Chondrocyte (in vitro differentiated cells): ENCODE measurements at regions not wholly inside any gene's neighbourhood (a gene's known extent, or its start where the extent isn't known, plus 50 kb on each side); places are given as distances from the start of the nearest gene placed in this dataset.

Experiments
- DNase-seq: peaks from one replicate; pipeline ENCODE4 v3.0.0; 2021; ENCODE audit warnings: mixed read lengths, low spot score
- H3K27ac Mint-ChIP-seq: one replicate; pipeline ENCODE4 v1.8.0; 2021; ENCODE audit warnings: mild to moderate bottlenecking, moderate library complexity, mixed read lengths; ENCODE audit not compliant: unreplicated experiment
- H3K27me3 Mint-ChIP-seq: 2 replicates; pipeline ENCODE4 v1.8.0; 2021; ENCODE audit warnings: low read depth, mixed read lengths
- H3K36me3 Mint-ChIP-seq: 2 replicates; pipeline ENCODE4 v1.8.0; 2021; ENCODE audit warnings: low read depth, mixed read lengths
- H3K4me1 Mint-ChIP-seq: 2 replicates; pipeline ENCODE4 v1.8.0; 2021; ENCODE audit warnings: low read depth, mild to moderate bottlenecking, mixed read lengths
- H3K4me3 Mint-ChIP-seq: one replicate; pipeline ENCODE4 v1.8.0; 2021; ENCODE audit warnings: mild to moderate bottlenecking, moderate library complexity, mixed read lengths; ENCODE audit not compliant: unreplicated experiment
- H3K9me3 Mint-ChIP-seq: 2 replicates; pipeline ENCODE4 v1.8.0; 2021; ENCODE audit warnings: low read depth, mixed read lengths
- TF ChIP-seq, protein P1 (sequence below): fragments of 200-600 bp; sonication (generic); IDR thresholded peaks from 2 replicates; pipeline ENCODE4 v1.5.0; 2021; ENCODE audit warnings: antibody characterized with exemption, mild to moderate bottlenecking, moderate library complexity

DNA sequence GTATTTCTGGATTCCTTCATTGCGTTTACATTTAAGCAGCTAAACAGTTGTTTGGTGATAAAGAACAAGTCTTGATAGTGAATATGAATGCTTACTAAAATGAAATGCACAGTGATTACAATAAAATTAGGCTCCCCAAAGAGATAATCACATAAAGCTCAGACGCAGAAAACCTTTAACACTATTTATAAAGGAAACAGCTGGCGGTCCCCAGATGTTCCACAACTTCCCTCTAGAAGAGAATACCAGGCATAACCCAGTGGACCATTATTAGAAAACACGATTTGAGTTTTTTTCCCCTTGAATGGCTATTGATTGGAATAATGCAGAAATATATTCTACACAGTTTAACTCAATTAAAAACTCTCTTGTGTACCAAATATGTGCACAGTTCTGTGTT lies 573.2 kb downstream of the DIPK2A start:
- no peaks in the 10 kb centered on the region for H3K27me3 Mint-ChIP-seq
- H3K9me3 Mint-ChIP-seq: peaks cover 7% of the 10 kb centered on the region
- no peaks in the 10 kb centered on the region for H3K4me1 Mint-ChIP-seq
- no peak overlapping the region for H3K27ac Mint-ChIP-seq
- DNase-seq: no peak
- TF ChIP-seq, protein P1, sequence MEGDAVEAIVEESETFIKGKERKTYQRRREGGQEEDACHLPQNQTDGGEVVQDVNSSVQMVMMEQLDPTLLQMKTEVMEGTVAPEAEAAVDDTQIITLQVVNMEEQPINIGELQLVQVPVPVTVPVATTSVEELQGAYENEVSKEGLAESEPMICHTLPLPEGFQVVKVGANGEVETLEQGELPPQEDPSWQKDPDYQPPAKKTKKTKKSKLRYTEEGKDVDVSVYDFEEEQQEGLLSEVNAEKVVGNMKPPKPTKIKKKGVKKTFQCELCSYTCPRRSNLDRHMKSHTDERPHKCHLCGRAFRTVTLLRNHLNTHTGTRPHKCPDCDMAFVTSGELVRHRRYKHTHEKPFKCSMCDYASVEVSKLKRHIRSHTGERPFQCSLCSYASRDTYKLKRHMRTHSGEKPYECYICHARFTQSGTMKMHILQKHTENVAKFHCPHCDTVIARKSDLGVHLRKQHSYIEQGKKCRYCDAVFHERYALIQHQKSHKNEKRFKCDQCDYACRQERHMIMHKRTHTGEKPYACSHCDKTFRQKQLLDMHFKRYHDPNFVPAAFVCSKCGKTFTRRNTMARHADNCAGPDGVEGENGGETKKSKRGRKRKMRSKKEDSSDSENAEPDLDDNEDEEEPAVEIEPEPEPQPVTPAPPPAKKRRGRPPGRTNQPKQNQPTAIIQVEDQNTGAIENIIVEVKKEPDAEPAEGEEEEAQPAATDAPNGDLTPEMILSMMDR: no peak
- H3K4me3 Mint-ChIP-seq: no peak overlapping the region
- H3K36me3 Mint-ChIP-seq: peaks cover 2% of the 10 kb centered on the region

DNA sequence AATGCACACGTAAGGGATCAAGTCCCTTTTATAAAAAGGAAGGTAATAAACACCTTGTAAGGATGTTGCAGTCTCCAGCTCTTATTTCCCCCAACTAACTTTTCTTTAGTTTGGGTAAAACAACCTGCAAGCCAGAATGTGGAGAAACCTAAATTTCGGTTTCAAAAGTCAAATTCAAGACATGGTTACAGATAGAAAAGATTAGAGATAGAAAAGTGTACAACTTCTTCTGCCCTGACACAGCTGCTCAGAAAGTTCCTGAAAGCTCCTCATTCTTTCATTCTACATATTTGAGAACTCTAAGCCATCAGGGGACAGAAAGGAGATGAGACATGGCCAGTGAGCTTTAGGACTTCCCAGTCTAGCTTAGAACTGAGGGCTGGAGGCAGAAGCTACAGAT lies 574.9 kb downstream of the DIPK2A start:
- Mint-ChIP-seq H3K4me1 (no peaks in the 10 kb centered on the region), H3K4me3 (no peak overlapping the region), H3K27me3 (no peaks in the 10 kb centered on the region), H3K27ac (no peak overlapping the region), H3K9me3 (no peaks in the 10 kb centered on the region), H3K36me3 (no peaks in the 10 kb centered on the region)
- DNase-seq: no peak
- TF ChIP-seq, protein P1: no peak

DNA sequence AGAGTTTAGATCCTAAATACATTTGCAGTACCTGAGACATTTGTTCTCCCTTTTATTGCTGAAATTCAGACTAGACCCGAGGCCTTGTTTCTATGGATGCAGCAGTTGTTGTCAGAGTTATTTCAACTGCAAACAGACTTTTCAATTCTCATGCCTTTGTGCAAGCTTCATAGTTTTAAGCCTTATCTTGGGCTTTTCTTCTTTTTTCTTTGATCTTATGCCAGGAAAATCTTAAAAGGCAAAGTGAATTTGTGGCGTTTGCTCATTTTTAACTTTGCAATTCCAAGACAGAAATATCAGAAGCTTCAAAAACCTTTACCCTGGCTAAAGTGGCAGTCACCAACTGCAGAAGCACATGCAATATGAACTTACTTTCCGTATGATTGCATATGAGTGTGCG lies 576.7 kb downstream of the DIPK2A start:
- Mint-ChIP-seq H3K4me1 (no peaks in the 10 kb centered on the region), H3K27me3 (no peaks in the 10 kb centered on the region), H3K9me3 (no peaks in the 10 kb centered on the region), H3K36me3 (no peaks in the 10 kb centered on the region), H3K4me3 (no peak overlapping the region), H3K27ac (no peak overlapping the region)
- DNase-seq: no peak
- TF ChIP-seq, protein P1: no peak

DNA sequence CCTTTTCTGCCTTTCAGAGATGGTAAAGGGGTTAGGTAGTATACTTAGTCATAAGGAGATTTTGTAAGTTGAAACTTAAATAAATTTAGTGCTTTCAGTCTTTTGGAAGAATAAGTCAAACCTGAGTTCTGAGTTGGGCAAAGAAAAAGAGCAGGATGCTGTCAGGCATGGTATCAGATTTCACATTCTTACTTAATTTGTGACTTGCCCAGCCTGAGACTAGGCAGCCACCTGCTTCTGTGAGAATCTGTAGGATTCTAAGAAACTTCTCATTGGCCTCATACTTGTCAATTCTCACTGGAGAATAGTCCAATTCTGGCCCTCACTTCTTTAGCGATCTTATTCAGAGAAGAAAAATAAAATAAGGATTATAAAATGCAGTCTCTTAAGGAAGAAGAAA lies 577.5 kb downstream of the DIPK2A start:
- no peak for DNase-seq
- no peak overlapping the region for H3K27ac Mint-ChIP-seq
- TF ChIP-seq, protein P1: no peak
- H3K4me3 Mint-ChIP-seq: no peak overlapping the region
- H3K36me3 Mint-ChIP-seq: no peaks in the 10 kb centered on the region
- no peaks in the 10 kb centered on the region for H3K9me3 Mint-ChIP-seq
- H3K4me1 Mint-ChIP-seq: no peaks in the 10 kb centered on the region
- no peaks in the 10 kb centered on the region for H3K27me3 Mint-ChIP-seq

DNA sequence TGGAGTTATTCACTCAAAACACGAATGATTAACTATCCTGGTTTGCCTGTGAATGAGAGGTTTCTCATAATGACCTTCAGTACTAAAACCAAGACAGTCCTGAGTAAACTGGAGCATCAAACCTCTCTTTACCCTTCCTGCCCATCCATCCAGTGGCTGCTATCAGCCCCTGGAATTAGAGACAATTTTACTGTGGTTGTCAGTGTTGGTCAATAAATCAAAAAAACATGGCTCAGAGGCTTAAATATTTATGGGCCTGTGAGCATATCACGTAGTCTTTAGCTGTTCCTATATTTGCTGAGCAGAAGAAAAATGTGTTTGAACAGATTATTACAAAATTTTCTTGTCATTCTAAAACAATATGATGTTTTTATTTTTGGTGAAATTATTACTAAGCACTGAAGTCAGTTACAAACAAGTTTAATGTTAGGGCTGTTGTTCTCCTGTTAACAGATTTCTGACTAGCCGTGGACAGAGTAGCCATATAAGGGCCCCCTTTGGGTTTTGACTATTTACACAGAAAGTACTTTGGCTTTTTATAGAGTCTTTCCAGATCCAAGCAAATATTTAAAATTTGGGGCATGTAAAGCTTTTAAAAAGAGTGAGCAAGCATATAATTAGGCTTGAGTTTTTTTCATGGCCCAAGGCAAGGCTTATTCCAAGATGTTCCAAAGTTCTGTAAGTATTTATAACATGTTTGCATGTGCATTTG lies 580.9 kb downstream of the DIPK2A start:
- TF ChIP-seq, protein P1: no peak
- Mint-ChIP-seq H3K4me3 (no peak overlapping the region), H3K36me3 (no peaks in the 10 kb centered on the region), H3K9me3 (no peaks in the 10 kb centered on the region), H3K4me1 (peaks cover 2% of the 10 kb centered on the region), H3K27me3 (no peaks in the 10 kb centered on the region), H3K27ac (no peak overlapping the region)
- no peak for DNase-seq
